Activated CD8-positive, alpha-beta memory T cell treated with anti-CD3 and anti-CD28 coated beads, Interleukin-2, amount 10 ng/mL, durations not matched to agents 7 days and 5 days (primary cell): ENCODE measurements at regions not wholly inside any gene's neighbourhood (a gene's known extent, or its start where the extent isn't known, plus 50 kb on each side); places are given as distances from the start of the nearest gene placed in this dataset.
"Not testable (repeated sequence)": the region's sequence is repeated elsewhere in the genome, so short reads cannot be mapped to it uniquely, and the experiment has no call there.

Experiments
- ATAC-seq: fragments of 150-1000 bp; cut with Tn5 transposase; one replicate; pipeline ENCODE4 v1.10.0; 2021; ENCODE audit warnings: moderate library complexity
- CTCF ChIA-PET: fragments of 350-600 bp; sonication (Branson Sonifier 250); formaldehyde crosslinking; loops from one replicate; lab custom pipeline; 2021; ENCODE audit warnings: antibody characterized with exemption; lab: Charles Lee
- DNase-seq: peaks from one replicate; pipeline ENCODE4 v3.0.0-alpha.2; 2020
- H3K27ac Mint-ChIP-seq: one replicate; pipeline ENCODE4 v1.8.0; 2021; ENCODE audit warnings: mild to moderate bottlenecking, mixed read lengths
- H3K27me3 Mint-ChIP-seq: one replicate; pipeline ENCODE4 v1.8.0; 2021; ENCODE audit warnings: mixed read lengths
- H3K36me3 Mint-ChIP-seq: one replicate; pipeline ENCODE4 v1.8.0; 2021; ENCODE audit warnings: mild to moderate bottlenecking, mixed read lengths
- H3K4me1 Mint-ChIP-seq: one replicate; pipeline ENCODE4 v1.8.0; 2021; ENCODE audit warnings: mixed read lengths
- H3K4me3 Mint-ChIP-seq: one replicate; pipeline ENCODE4 v1.8.0; 2021; ENCODE audit warnings: mild to moderate bottlenecking, moderate library complexity, mixed read lengths
- H3K9me3 Mint-ChIP-seq: one replicate; pipeline ENCODE4 v1.8.0; 2022; ENCODE audit warnings: low read depth, mixed read lengths

DNA sequence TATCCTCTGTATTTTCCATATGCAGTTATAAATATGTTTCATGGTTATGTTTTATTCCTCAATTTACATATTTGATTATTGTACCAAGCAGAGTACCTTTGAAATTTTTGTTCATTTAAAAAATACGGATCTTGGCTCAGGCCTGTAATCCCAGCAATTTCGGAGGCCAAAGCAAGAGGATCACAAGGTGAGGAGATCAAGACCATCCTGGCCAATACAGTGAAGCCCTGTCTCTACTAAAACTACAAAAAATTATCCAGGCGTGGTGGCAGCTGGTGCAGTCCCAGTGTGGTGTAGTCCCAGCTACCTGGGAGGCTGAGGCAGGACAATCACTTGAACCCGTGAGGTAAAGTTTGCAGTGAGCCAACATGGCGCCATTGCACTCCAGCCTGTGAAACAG, 251.2 kb upstream of the TPTE start:
- H3K36me3 Mint-ChIP-seq, DNase-seq, H3K27ac Mint-ChIP-seq, ATAC-seq, H3K4me1 Mint-ChIP-seq, CTCF ChIA-PET, H3K27me3 Mint-ChIP-seq, H3K4me3 Mint-ChIP-seq: not testable (repeated sequence)
- H3K9me3 Mint-ChIP-seq, result peaks cover 11% of the 10 kb centered on the region

DNA sequence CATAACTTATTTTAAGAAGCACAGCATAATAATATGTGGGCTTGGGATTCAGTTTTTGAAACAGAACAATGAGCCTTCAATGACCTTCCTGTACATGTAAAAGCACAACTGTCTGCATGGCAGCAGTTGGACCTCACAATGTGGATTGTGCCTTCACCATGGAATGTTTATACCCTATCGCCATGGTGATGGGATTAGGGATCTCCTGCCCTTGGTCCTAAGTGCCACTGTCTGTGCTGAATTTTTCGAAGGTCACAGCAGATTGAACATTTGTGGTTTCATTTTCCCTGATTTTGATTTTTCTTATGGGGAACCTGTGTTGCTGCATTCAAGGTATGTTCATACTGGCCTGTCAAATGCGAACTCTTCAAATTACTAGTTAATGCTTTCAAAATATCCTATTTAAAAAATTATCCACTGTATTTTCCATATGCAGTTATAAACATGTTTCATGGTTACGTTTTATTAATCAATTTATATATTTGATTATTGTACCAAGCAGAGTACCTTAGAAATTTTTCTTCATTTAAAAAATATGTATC, 249.6 kb upstream of the TPTE start:
- H3K4me1 Mint-ChIP-seq, result not testable (repeated sequence)

DNA sequence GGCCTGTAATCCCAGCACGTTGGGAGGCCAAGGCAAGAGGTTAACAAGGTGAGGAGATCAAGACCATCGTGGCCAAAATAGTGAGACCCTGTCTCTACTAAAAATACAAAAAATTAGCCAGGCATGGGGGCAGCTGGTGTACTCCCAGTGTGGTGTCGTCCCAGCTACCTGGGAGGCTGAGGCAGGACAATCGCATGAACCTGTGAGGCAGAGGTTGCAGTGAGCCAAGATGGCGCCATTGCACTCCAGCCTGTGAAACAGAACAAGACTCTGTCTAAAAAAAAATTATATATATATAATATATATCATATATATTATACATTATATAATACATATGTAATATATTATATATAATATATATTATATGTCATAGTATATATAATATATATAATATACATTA, 249.2 kb upstream of the TPTE start:
- H3K27ac Mint-ChIP-seq, result no peak overlapping the region
- H3K27me3 Mint-ChIP-seq, result no peaks in the 10 kb centered on the region
- peak; percentile 63 for ATAC-seq
- CTCF ChIA-PET, result no interaction called here
- H3K4me3 Mint-ChIP-seq, result no peak overlapping the region
- H3K4me1 Mint-ChIP-seq, result no peaks in the 10 kb centered on the region
- H3K36me3 Mint-ChIP-seq, result no peaks in the 10 kb centered on the region
- DNase-seq, result no peak
- peaks cover 11% of the 10 kb centered on the region for H3K9me3 Mint-ChIP-seq

More for the DNA sequence above, 249.6 kb upstream of the TPTE start:
- CTCF ChIA-PET, H3K27ac Mint-ChIP-seq, H3K27me3 Mint-ChIP-seq, ATAC-seq, H3K36me3 Mint-ChIP-seq, H3K4me3 Mint-ChIP-seq: not testable (repeated sequence)
- H3K9me3 Mint-ChIP-seq, result peaks cover 11% of the 10 kb centered on the region
- DNase-seq, result peak; percentile 40

DNA sequence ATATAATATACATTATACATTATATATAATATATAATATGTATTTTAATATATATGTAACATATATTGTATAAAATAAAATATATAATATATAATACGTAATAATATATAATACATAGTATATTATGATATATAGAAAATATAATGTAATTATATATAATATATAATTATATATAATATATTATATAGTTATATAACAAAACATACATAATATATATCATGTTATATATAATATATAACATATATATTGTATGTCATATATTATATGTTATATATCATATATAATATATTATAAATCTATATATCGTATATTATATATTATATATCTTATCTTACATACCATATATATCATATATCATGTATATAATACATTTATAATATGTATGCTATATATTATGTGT, 248.2 kb upstream of the TPTE start:
- CTCF ChIA-PET, result no interaction called here
- no peaks in the 10 kb centered on the region for H3K36me3 Mint-ChIP-seq
- DNase-seq, result no peak
- no peak overlapping the region for H3K27ac Mint-ChIP-seq
- H3K4me1 Mint-ChIP-seq, result no peaks in the 10 kb centered on the region
- peaks cover 11% of the 10 kb centered on the region for H3K9me3 Mint-ChIP-seq
- no peak for ATAC-seq
- H3K27me3 Mint-ChIP-seq, result no peaks in the 10 kb centered on the region
- no peak overlapping the region for H3K4me3 Mint-ChIP-seq

DNA sequence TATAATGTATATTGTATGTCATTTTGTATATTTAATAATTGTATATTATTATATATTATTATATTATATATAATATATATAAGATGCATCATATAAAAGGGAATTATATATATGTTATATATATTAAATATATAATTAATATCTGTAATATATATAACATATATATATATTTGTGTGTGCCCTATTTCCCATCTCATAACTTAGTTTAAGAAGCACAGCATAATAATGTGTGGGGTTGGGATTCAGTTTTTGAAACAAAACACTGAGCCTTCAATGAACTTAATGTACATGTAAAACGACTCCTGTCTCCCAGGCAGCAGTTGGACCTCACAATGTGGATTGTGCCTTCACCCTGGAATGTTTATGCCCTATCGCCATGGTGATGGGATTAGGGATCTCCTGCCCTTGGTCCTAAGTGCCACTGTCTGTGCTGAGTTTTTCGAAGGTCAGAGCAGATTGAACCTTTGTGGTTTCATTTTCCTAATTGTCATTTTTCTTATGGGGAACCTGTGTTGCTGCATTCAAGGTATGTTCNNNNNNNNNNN, 247.5 kb upstream of the TPTE start:
- CTCF ChIA-PET, ATAC-seq, H3K36me3 Mint-ChIP-seq, H3K27me3 Mint-ChIP-seq, H3K4me3 Mint-ChIP-seq, H3K27ac Mint-ChIP-seq, H3K4me1 Mint-ChIP-seq, DNase-seq: not testable (repeated sequence)
- H3K9me3 Mint-ChIP-seq, result peaks cover 11% of the 10 kb centered on the region
